ENCODE measurements at regions not wholly inside any gene's neighbourhood (a gene's known extent, or its start where the extent isn't known, plus 50 kb on each side); places are given as distances from the start of the nearest gene placed in this dataset.

DNA sequence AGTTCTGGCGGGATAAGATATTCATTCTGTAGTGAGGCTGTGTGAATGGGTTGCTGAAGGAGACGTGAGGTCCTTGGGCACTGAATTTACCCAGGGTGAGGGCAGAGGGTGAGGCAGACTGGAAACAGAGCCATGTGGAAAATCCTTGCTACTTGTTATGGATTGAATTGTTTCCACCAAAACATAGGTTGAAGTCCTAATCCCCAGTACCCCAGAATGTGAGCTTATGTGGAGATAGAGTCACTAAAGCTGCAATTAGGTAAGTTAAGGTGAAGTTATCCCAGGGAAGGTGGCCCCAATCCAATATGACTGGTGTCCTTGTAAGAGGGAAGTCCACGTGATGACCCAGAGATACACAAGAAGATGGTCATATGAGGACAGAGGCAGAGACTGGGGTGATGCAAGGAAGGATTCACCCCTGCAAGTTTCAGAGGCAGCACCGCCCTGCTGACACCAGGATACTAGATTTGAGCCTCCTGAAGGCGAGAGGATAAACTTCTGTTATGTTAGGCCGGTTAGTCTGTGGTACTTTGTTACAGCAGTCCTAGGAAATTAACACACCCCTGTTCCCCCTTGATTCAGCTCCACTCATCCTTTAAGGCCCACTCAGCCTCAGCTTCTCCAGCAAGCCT is 289.4 kb upstream of the MEX3C start:
- Histone ChIP-seq H3K4me3 (ENCODE audit: low read depth, low read length) (no peak overlapping the region), H3K36me3 (replicated peaks) (no peaks in the 10 kb centered on the region), H3K27me3 (replicated peaks) (no peaks in the 10 kb centered on the region), H3K27ac (no peak overlapping the region)
- in situ Hi-C loops (cut with HindIII; ENCODE audit: low pct_ligation_motif_present, low sequenced_read_pairs) = no loop called here
- no peak for DNase-seq
- TF ChIP-seq, protein P1, sequence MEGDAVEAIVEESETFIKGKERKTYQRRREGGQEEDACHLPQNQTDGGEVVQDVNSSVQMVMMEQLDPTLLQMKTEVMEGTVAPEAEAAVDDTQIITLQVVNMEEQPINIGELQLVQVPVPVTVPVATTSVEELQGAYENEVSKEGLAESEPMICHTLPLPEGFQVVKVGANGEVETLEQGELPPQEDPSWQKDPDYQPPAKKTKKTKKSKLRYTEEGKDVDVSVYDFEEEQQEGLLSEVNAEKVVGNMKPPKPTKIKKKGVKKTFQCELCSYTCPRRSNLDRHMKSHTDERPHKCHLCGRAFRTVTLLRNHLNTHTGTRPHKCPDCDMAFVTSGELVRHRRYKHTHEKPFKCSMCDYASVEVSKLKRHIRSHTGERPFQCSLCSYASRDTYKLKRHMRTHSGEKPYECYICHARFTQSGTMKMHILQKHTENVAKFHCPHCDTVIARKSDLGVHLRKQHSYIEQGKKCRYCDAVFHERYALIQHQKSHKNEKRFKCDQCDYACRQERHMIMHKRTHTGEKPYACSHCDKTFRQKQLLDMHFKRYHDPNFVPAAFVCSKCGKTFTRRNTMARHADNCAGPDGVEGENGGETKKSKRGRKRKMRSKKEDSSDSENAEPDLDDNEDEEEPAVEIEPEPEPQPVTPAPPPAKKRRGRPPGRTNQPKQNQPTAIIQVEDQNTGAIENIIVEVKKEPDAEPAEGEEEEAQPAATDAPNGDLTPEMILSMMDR (IDR thresholded peaks at IDR 0.05; ENCODE audit: low read depth, low read length, missing control alignments) = no peak

DNA sequence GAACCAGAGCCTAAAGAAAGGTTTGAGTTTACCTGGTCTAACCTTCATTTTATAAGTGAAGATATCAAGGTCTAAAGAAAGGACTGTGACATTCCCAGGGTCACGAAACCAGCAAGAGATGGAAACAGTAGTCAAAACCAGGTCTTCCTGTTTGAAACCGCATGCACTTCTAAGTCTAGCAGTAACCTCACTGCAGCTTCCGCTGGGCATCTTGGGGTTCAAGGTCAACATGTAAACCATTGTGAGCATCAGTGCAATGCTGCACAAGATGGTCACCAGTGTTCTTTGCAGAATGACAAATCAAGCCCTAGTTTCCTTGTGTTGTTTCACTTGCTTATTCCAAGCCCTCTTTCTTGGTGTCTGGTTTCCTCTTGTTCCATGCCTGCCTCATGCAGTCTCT is 292.9 kb upstream of the MEX3C start:
- Histone ChIP-seq H3K4me3 (ENCODE audit: low read depth, low read length) (no peak overlapping the region), H3K27ac (no peak overlapping the region), H3K27me3 (replicated peaks) (no peaks in the 10 kb centered on the region), H3K36me3 (replicated peaks) (no peaks in the 10 kb centered on the region)
- TF ChIP-seq, protein P1 (IDR thresholded peaks at IDR 0.05; ENCODE audit: low read depth, low read length, missing control alignments) = no peak
- no peak for DNase-seq
- in situ Hi-C loops (cut with HindIII; ENCODE audit: low pct_ligation_motif_present, low sequenced_read_pairs) = no loop called here

DNA sequence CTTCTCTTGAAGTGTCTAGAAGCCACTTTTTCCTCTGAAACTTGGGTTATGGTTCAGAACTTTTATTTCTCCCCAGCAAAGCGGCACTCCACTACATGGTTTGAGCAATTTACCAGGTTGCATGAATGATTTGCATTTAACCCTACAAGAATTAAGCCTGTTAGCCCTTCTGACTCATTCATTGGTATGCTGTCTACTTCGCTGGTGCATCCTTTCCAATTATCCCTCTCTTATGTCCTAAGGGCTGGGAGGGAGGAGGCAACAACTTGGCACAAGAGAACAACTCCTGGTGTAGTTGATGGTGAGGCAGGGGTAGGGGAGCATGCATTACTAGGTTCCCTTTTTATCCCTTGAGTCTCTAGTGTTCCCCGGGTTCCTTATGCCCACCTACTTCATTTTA is 293.4 kb upstream of the MEX3C start:
- Histone ChIP-seq H3K36me3 (replicated peaks) (no peaks in the 10 kb centered on the region), H3K4me3 (ENCODE audit: low read depth, low read length) (no peak overlapping the region), H3K27me3 (replicated peaks) (no peaks in the 10 kb centered on the region), H3K27ac (no peak overlapping the region)
- no peak for DNase-seq
- TF ChIP-seq, protein P1 (IDR thresholded peaks at IDR 0.05; ENCODE audit: low read depth, low read length, missing control alignments) = no peak
- in situ Hi-C loops (cut with HindIII; ENCODE audit: low pct_ligation_motif_present, low sequenced_read_pairs) = no loop called here

DNA sequence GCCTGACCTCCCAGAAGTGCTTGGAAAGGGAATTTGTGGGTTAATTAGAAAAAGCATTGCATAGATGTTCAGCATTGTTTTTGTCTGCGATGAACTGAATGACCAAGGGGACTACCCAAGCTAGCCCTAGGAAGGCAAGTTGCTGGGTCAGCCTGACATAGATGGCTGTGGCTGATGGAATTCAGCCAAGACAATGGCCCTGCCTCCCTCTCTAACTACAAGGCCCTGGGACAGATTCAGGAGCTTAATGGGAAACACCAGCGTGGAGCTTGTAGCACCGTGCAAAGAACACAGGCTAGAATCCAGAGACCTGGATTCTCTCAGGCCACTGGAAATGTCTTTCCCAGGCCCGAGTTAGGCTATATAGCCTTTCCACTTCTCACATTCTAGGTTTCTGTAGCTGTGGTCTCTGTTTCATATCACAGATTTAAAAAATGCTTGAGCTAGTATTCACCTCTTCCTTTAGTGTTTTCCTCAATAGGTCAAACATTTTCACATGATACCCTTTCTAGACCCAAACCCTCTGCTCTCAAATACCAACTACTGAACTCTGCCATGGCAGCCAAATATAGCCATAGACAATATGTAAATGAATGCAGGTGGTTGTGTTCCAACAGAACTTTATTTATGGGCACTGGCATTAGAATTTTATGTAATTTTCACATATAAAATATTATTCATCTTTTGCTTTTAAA is 294.3 kb upstream of the MEX3C start:
- H3K27me3 ChIP-seq (replicated peaks) = no peaks in the 10 kb centered on the region
- H3K27ac ChIP-seq = no peak overlapping the region
- H3K36me3 ChIP-seq (replicated peaks) = no peaks in the 10 kb centered on the region
- in situ Hi-C loops (cut with HindIII; ENCODE audit: low pct_ligation_motif_present, low sequenced_read_pairs) = no loop called here
- no peak for DNase-seq
- no peak overlapping the region for H3K4me3 ChIP-seq (ENCODE audit: low read depth, low read length)
- TF ChIP-seq, protein P1 (IDR thresholded peaks at IDR 0.05; ENCODE audit: low read depth, low read length, missing control alignments) = no peak

DNA sequence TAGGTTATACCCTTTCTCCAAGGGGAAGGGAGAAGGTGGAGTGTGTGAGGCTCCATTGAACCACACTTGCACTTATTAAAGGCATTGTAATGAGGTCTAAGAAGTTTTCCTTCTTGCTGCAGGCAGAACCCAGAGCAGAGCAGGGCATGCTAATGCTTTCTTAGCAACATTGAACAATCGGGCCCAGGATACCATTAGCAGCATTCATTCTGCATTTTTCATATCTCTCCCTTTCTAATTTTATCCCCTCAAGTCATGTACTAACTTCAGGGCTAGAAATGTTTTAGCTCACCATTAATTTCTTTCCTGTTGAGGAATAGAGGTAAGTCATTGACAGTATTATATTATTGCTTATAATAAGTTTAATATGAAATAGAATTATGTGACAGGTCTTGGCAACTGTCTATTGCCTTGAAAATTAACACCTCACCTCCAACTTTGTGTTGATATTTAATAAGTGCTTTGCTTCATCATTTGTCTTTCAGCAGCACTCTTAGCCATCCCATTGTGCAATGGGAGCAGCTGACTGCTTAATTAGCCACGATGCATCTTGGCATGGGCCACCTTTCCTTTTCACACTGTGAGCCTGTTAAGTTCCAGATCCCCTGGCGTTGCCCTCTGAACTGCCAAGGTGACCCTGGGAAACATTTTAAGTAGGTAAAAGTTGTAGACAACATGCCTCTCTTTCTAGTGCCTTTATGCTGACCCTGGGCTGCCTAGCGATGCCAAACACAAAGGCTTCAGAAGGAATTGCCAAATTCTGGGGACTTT is 300.8 kb upstream of the MEX3C start:
- Histone ChIP-seq H3K4me3 (ENCODE audit: low read depth, low read length) (no peak overlapping the region), H3K36me3 (replicated peaks) (no peaks in the 10 kb centered on the region), H3K27ac (no peak overlapping the region), H3K27me3 (replicated peaks) (no peaks in the 10 kb centered on the region)
- DNase-seq = no peak
- in situ Hi-C loops (cut with HindIII; ENCODE audit: low pct_ligation_motif_present, low sequenced_read_pairs) = no loop called here
- TF ChIP-seq, protein P1 (IDR thresholded peaks at IDR 0.05; ENCODE audit: low read depth, low read length, missing control alignments) = no peak

Data from brain microvascular endothelial cell (primary cell).